ENCODE measurements at regions not wholly inside any gene's neighbourhood (a gene's known extent, or its start where the extent isn't known, plus 50 kb on each side); places are given as distances from the start of the nearest gene placed in this dataset.

DNA sequence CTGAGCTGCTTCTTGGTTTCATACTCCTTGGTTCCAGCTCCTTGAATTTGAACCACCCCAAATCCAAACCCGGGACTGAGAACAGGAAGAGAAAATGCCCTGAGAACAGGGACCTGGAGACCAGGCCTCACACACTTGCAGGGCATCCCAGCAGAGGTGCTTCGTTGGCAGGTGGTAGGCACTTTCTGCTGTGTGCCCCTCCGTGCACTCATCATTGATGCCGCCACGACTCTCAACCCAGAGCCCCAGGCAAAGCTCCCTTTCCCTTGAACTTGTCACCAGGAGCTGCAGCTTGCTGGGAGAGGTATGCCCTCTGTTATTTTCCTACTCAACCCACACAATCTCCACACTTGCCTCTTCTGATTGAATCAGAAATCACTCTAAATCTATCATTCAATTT, 217.8 kb upstream of the IRX1 start:
- H3K27me3 ChIP-seq (replicated peaks in 1 of 2; ENCODE audit: control insufficient read depth in 2 of 2, insufficient read depth in 2 of 2, low read length in 1 of 2), result no peaks in the 10 kb centered on the region
- in situ Hi-C loops (cut with MboI), result no loop called here
- TF ChIP-seq BHLHE40 (IDR thresholded peaks at IDR 0.05; ENCODE audit: borderline replicate concordance in 1 of 2, low read depth in 2 of 2, low read length in 1 of 2), result no peak
- no peak for TF ChIP-seq ATF7 (IDR thresholded peaks at IDR 0.05; ENCODE audit: low read depth)
- TF ChIP-seq BRCA1 (IDR thresholded peaks at IDR 0.05; ENCODE audit: low read depth, low read length), result no peak
- TF ChIP-seq TCF12 (IDR thresholded peaks at IDR 0.05; ENCODE audit: low read depth, low read length), result no peak
- TF ChIP-seq GATAD2B (conservative IDR thresholded peaks at IDR 0.05; ENCODE audit: low read depth), result no peak
- BruUV-seq (replicated peaks), result no TSS peak
- H3K9ac ChIP-seq (ENCODE audit: control insufficient read depth, insufficient read depth, low read length), result no peak overlapping the region
- no peak overlapping the region for H3K4me2 ChIP-seq (ENCODE audit: control insufficient read depth, insufficient read depth)
- ChIA-PET CTCF (no interaction called here), SMC1A (ENCODE audit: uncharacterized antibody, unreplicated experiment) (no interaction called here), POLR2A (no interaction called here), RAD21 (ENCODE audit: unreplicated experiment) (no interaction called here)
- WGBS (ENCODE audit: insufficient coverage, insufficient replicate concordance, low lambda C conversion rate, missing lambda C conversion rate), result 35% methylated on average over 5 of the region's 5 CpGs
- H3K4me3 ChIP-seq, result no peak overlapping the region
- no peaks in the 10 kb centered on the region for H3K36me3 ChIP-seq (ENCODE audit: control insufficient read depth in 2 of 2, insufficient read depth in 2 of 2, low read length in 1 of 2)
- intact Hi-C loops (cut with micrococcal nuclease; ENCODE audit: unreplicated experiment), result no loop called here
- H4K20me1 ChIP-seq (ENCODE audit: control insufficient read depth, insufficient read depth), result no peaks in the 10 kb centered on the region
- DNase-seq (ENCODE audit: low read depth, low spot score) (no peak), ATAC-seq (no peak), FAIRE-seq (no peak)
- H3K79me2 ChIP-seq (ENCODE audit: control insufficient read depth, insufficient read depth, low read length), result no peaks in the 10 kb centered on the region
- no peaks in the 10 kb centered on the region; the same call in 2 of the 3 replicates for H3K9me3 ChIP-seq (replicated peaks; ENCODE audit: control insufficient read depth, insufficient read depth, low read length)
- no peak overlapping the region for H3K27ac ChIP-seq (ENCODE audit: control insufficient read depth, insufficient read depth)
- no peak overlapping the region for H2AFZ ChIP-seq (ENCODE audit: control insufficient read depth, low read depth, low read length)
- no peaks in the 10 kb centered on the region for H3K4me1 ChIP-seq (ENCODE audit: control insufficient read depth, insufficient read depth, low read length)

DNA sequence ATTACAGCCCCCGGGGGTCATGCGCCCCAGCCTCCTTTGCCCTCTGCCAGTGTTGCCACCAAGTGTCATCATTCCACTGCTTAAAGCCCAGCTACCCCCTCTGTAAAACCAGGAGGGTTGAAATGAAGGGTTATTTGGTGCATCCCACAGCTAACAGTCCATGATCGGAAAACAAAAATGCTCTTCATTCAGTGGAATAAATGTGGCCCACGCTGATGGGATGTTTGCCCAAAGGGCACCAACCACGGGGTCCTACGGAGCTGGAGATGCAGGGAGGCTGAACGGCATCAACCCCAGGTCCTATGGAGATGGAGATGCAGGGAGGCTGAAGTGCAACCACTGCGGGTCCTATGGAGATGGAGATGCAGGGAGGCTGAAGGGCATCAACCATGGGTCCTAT, 218.5 kb upstream of the IRX1 start:
- intact Hi-C loops (cut with micrococcal nuclease; ENCODE audit: unreplicated experiment), result no loop called here
- FAIRE-seq, result no peak
- H3K9me3 ChIP-seq (replicated peaks; ENCODE audit: control insufficient read depth, insufficient read depth, low read length), result no peaks in the 10 kb centered on the region; the same call in 2 of the 3 replicates
- ChIA-PET POLR2A (no interaction called here), SMC1A (ENCODE audit: uncharacterized antibody, unreplicated experiment) (no interaction called here), CTCF (no interaction called here), RAD21 (ENCODE audit: unreplicated experiment) (no interaction called here)
- no peak for ATAC-seq
- no peaks in the 10 kb centered on the region for H3K79me2 ChIP-seq (ENCODE audit: control insufficient read depth, insufficient read depth, low read length)
- no peak for DNase-seq (ENCODE audit: low read depth, low spot score)
- no peak overlapping the region for H3K4me3 ChIP-seq
- H4K20me1 ChIP-seq (ENCODE audit: control insufficient read depth, insufficient read depth), result no peaks in the 10 kb centered on the region
- in situ Hi-C loops (cut with MboI), result no loop called here
- no peak overlapping the region for H3K4me2 ChIP-seq (ENCODE audit: control insufficient read depth, insufficient read depth)
- no peak overlapping the region for H3K27ac ChIP-seq (ENCODE audit: control insufficient read depth, insufficient read depth)
- H2AFZ ChIP-seq (ENCODE audit: control insufficient read depth, low read depth, low read length), result no peak overlapping the region
- no TSS peak for BruUV-seq (replicated peaks)
- no peaks in the 10 kb centered on the region for H3K27me3 ChIP-seq (replicated peaks in 1 of 2; ENCODE audit: control insufficient read depth in 2 of 2, insufficient read depth in 2 of 2, low read length in 1 of 2)
- H3K4me1 ChIP-seq (ENCODE audit: control insufficient read depth, insufficient read depth, low read length), result no peaks in the 10 kb centered on the region
- WGBS (ENCODE audit: insufficient coverage, insufficient replicate concordance, low lambda C conversion rate, missing lambda C conversion rate), result 16% methylated on average over 8 of the region's 8 CpGs
- H3K36me3 ChIP-seq (ENCODE audit: control insufficient read depth in 2 of 2, insufficient read depth in 2 of 2, low read length in 1 of 2), result no peaks in the 10 kb centered on the region
- H3K9ac ChIP-seq (ENCODE audit: control insufficient read depth, insufficient read depth, low read length), result no peak overlapping the region
- TF ChIP-seq MYC (IDR thresholded peaks at IDR 0.05; ENCODE audit: insufficient read depth, insufficient read length, insufficient replicate concordance, low read length, severe bottlenecking), result no peak
- TF ChIP-seq SIX5 (IDR thresholded peaks at IDR 0.05; ENCODE audit: low read depth, low read length, severe bottlenecking), result no peak
- no peak for TF ChIP-seq RELB (IDR thresholded peaks at IDR 0.05; ENCODE audit: low read depth)
- TF ChIP-seq ZNF217 (IDR thresholded peaks at IDR 0.05), result no peak
- no peak for TF ChIP-seq RCOR1 (conservative IDR thresholded peaks at IDR 0.05; ENCODE audit: low read depth, low read length)
- TF ChIP-seq IKZF2 (IDR thresholded peaks at IDR 0.05), result no peak
- TF ChIP-seq, protein P1, sequence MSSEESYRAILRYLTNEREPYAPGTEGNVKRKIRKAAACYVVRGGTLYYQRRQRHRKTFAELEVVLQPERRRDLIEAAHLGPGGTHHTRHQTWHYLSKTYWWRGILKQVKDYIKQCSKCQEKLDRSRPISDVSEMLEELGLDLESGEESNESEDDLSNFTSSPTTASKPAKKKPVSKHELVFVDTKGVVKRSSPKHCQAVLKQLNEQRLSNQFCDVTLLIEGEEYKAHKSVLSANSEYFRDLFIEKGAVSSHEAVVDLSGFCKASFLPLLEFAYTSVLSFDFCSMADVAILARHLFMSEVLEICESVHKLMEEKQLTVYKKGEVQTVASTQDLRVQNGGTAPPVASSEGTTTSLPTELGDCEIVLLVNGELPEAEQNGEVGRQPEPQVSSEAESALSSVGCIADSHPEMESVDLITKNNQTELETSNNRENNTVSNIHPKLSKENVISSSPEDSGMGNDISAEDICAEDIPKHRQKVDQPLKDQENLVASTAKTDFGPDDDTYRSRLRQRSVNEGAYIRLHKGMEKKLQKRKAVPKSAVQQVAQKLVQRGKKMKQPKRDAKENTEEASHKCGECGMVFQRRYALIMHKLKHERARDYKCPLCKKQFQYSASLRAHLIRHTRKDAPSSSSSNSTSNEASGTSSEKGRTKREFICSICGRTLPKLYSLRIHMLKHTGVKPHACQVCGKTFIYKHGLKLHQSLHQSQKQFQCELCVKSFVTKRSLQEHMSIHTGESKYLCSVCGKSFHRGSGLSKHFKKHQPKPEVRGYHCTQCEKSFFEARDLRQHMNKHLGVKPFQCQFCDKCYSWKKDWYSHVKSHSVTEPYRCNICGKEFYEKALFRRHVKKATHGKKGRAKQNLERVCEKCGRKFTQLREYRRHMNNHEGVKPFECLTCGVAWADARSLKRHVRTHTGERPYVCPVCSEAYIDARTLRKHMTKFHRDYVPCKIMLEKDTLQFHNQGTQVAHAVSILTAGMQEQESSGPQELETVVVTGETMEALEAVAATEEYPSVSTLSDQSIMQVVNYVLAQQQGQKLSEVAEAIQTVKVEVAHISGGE (CRISPR knock-in tag; IDR thresholded peaks at IDR 0.05), result no peak
- no peak for TF ChIP-seq NFYA (IDR thresholded peaks at IDR 0.05; ENCODE audit: borderline replicate concordance, low read depth, low read length)
